ENCODE measurements at regions not wholly inside any gene's neighbourhood (a gene's known extent, or its start where the extent isn't known, plus 50 kb on each side); places are given as distances from the start of the nearest gene placed in this dataset.
"Not testable (repeated sequence)": the region's sequence is repeated elsewhere in the genome, so short reads cannot be mapped to it uniquely, and the experiment has no call there.

- no peak for ATAC-seq (ENCODE audit: low read depth)
- H3K9me3 Mint-ChIP-seq: peaks cover 3% of the 10 kb centered on the region
Measured at GRCh38 chr10:65765006-65765541, 1160.8 kb upstream of the LRRTM3 start.

GRCh38 chr10:65769828-65770227 is 1156.0 kb upstream of the LRRTM3 start:
- no peak overlapping the region for H3K27ac Mint-ChIP-seq
- no peaks in the 10 kb centered on the region for H3K4me1 Mint-ChIP-seq
- ATAC-seq (ENCODE audit: low read depth) (no peak), DNase-seq (ENCODE audit: low spot score in 2 of 2) (no peak)
- no peak overlapping the region for H3K4me3 Mint-ChIP-seq
- H3K9me3 Mint-ChIP-seq: peaks cover 8% of the 10 kb centered on the region
- H3K36me3 Mint-ChIP-seq: no peaks in the 10 kb centered on the region
- H3K27me3 Mint-ChIP-seq: no peaks in the 10 kb centered on the region

More at GRCh38 chr10:65765006-65765541, 1160.8 kb upstream of the LRRTM3 start:
- Mint-ChIP-seq H3K27me3 (no peaks in the 10 kb centered on the region), H3K4me3 (no peak overlapping the region), H3K27ac (no peak overlapping the region), H3K4me1 (no peaks in the 10 kb centered on the region), H3K36me3 (no peaks in the 10 kb centered on the region)
- DNase-seq (ENCODE audit: low spot score in 2 of 2): no peak

DNA sequence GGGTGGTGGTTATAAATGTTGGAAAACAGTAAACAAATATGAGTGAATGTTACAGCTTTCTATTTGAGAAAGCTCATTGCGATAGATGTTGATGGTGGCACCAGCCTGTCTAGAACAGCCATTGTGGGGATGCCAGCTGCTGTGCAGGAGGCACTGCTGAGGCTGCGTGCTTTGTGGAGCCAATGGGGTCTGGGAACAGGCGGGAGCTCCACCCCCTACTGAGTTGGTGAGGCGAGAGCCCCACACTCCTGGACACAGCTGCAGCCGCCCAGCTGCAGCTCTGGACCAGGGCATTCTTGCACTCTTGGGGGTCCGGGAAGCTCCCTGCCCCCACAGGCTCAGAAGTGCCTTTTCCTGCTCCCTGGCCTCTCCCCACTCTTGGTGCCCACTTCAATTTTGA is 1147.1 kb upstream of the LRRTM3 start:
- DNase-seq (ENCODE audit: low spot score in 2 of 2) (no peak), ATAC-seq (ENCODE audit: low read depth) (no peak)
- Mint-ChIP-seq H3K9me3 (peaks cover 2% of the 10 kb centered on the region), H3K36me3 (no peaks in the 10 kb centered on the region), H3K27me3 (no peaks in the 10 kb centered on the region), H3K4me3 (no peak overlapping the region), H3K4me1 (no peaks in the 10 kb centered on the region), H3K27ac (no peak overlapping the region)

- no peaks in the 10 kb centered on the region for H3K36me3 Mint-ChIP-seq
- no peaks in the 10 kb centered on the region for H3K27me3 Mint-ChIP-seq
- no peaks in the 10 kb centered on the region for H3K9me3 Mint-ChIP-seq
- no peak overlapping the region for H3K27ac Mint-ChIP-seq
- ATAC-seq (ENCODE audit: low read depth): no peak
- H3K4me1 Mint-ChIP-seq: no peaks in the 10 kb centered on the region
- DNase-seq (ENCODE audit: low spot score in 2 of 2): no peak
- H3K4me3 Mint-ChIP-seq: no peak overlapping the region
Measured at GRCh38 chr10:65779985-65780384, 1145.9 kb upstream of the LRRTM3 start.

GRCh38 chr10:65786279-65786678 is 1139.6 kb upstream of the LRRTM3 start:
- H3K4me1 Mint-ChIP-seq: no peaks in the 10 kb centered on the region
- H3K9me3 Mint-ChIP-seq: no peaks in the 10 kb centered on the region
- no peak overlapping the region for H3K4me3 Mint-ChIP-seq

GRCh38 chr10:65787571-65787970 is 1138.3 kb upstream of the LRRTM3 start:
- ATAC-seq (ENCODE audit: low read depth) (no peak), DNase-seq (ENCODE audit: low spot score in 2 of 2) (no peak)
- Mint-ChIP-seq H3K4me1 (no peaks in the 10 kb centered on the region), H3K27ac (no peak overlapping the region), H3K27me3 (no peaks in the 10 kb centered on the region), H3K9me3 (no peaks in the 10 kb centered on the region), H3K4me3 (no peak overlapping the region), H3K36me3 (no peaks in the 10 kb centered on the region)

More at GRCh38 chr10:65786279-65786678, 1139.6 kb upstream of the LRRTM3 start:
- H3K36me3 Mint-ChIP-seq: no peaks in the 10 kb centered on the region
- no peak for DNase-seq (ENCODE audit: low spot score in 2 of 2)
- H3K27ac Mint-ChIP-seq: no peak overlapping the region
- no peak for ATAC-seq (ENCODE audit: low read depth)
- no peaks in the 10 kb centered on the region for H3K27me3 Mint-ChIP-seq

GRCh38 chr10:65788271-65788670 is 1137.6 kb upstream of the LRRTM3 start:
- DNase-seq (ENCODE audit: low spot score in 2 of 2) (no peak), ATAC-seq (ENCODE audit: low read depth) (no peak)
- no peaks in the 10 kb centered on the region for H3K9me3 Mint-ChIP-seq
- no peaks in the 10 kb centered on the region for H3K36me3 Mint-ChIP-seq
- no peaks in the 10 kb centered on the region for H3K4me1 Mint-ChIP-seq
- H3K4me3 Mint-ChIP-seq: no peak overlapping the region
- H3K27me3 Mint-ChIP-seq: no peaks in the 10 kb centered on the region
- H3K27ac Mint-ChIP-seq: no peak overlapping the region

DNA sequence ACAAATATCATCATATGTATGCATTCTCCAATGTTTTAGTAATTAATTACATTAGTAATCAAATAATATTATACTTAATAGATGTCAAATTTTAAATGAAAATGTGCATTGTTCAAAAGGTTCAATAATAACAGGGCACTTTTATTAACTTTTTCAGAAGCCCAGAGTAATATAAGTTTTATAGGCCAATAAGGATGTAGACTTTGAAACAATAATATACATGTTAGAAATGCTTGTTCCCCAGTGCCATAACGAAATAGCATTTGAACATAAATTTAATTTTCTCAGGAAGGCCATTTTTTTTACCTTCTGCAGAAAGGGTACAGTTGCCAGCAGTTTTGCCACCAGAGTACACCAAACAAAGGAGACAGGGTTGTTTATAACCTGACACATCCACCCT is 1133.9 kb upstream of the LRRTM3 start:
- Mint-ChIP-seq H3K9me3 (no peaks in the 10 kb centered on the region), H3K36me3 (no peaks in the 10 kb centered on the region), H3K27ac (no peak overlapping the region), H3K4me3 (no peak overlapping the region), H3K27me3 (no peaks in the 10 kb centered on the region), H3K4me1 (no peaks in the 10 kb centered on the region)
- ATAC-seq (ENCODE audit: low read depth): no peak
- DNase-seq (ENCODE audit: low spot score in 2 of 2): no peak

GRCh38 chr10:65793738-65794425 is 1132.0 kb upstream of the LRRTM3 start:
- ATAC-seq (ENCODE audit: low read depth) (no peak), DNase-seq (ENCODE audit: low spot score in 2 of 2) (no peak)
- Mint-ChIP-seq H3K27me3 (no peaks in the 10 kb centered on the region), H3K4me1 (no peaks in the 10 kb centered on the region), H3K27ac (no peak overlapping the region), H3K36me3 (no peaks in the 10 kb centered on the region), H3K4me3 (no peak overlapping the region), H3K9me3 (no peaks in the 10 kb centered on the region)

- H3K27ac Mint-ChIP-seq; H3K4me1 Mint-ChIP-seq; H3K36me3 Mint-ChIP-seq; H3K9me3 Mint-ChIP-seq; H3K4me3 Mint-ChIP-seq; ATAC-seq (ENCODE audit: low read depth); DNase-seq (ENCODE audit: low spot score in 2 of 2); H3K27me3 Mint-ChIP-seq: not testable (repeated sequence)
Measured at GRCh38 chr10:65794861-65795260, 1131.0 kb upstream of the LRRTM3 start.

DNA sequence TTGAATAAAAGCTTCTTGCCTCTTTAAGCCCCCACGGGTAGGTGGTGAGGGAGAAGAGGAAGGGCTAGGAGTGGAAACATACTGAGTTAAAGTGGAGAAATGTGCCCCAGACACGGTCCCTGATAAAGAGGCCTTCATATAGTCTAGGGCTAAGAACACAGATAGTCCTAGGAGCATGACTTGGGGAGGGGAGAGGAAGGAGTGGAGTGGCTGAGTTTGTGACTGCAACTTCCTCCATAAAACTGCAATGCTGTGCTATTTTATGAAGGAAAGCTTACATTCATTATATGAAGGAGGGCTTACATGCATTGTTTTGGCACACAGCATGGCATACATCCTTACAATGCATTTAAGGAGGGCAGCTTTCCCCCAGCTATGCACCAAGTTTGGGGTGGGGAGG is 1129.4 kb upstream of the LRRTM3 start:
- Mint-ChIP-seq H3K27ac (no peak overlapping the region), H3K4me3 (no peak overlapping the region), H3K27me3 (no peaks in the 10 kb centered on the region), H3K36me3 (no peaks in the 10 kb centered on the region), H3K4me1 (no peaks in the 10 kb centered on the region), H3K9me3 (no peaks in the 10 kb centered on the region)
- no peak for DNase-seq (ENCODE audit: low spot score in 2 of 2)
- no peak for ATAC-seq (ENCODE audit: low read depth)

GRCh38 chr10:65798133-65798532 is 1127.7 kb upstream of the LRRTM3 start:
- Mint-ChIP-seq H3K9me3 (peaks cover 1% of the 10 kb centered on the region), H3K4me1 (no peaks in the 10 kb centered on the region), H3K36me3 (no peaks in the 10 kb centered on the region), H3K27ac (no peak overlapping the region), H3K27me3 (no peaks in the 10 kb centered on the region), H3K4me3 (no peak overlapping the region)
- DNase-seq (ENCODE audit: low spot score in 2 of 2): no peak
- no peak for ATAC-seq (ENCODE audit: low read depth)

GRCh38 chr10:65802391-65802790 is 1123.4 kb upstream of the LRRTM3 start:
- ATAC-seq (ENCODE audit: low read depth) (no peak), DNase-seq (ENCODE audit: low spot score in 2 of 2) (no peak)
- no peaks in the 10 kb centered on the region for H3K27me3 Mint-ChIP-seq
- no peak overlapping the region for H3K4me3 Mint-ChIP-seq
- H3K4me1 Mint-ChIP-seq: no peaks in the 10 kb centered on the region
- H3K27ac Mint-ChIP-seq: no peak overlapping the region
- H3K36me3 Mint-ChIP-seq: no peaks in the 10 kb centered on the region
- H3K9me3 Mint-ChIP-seq: peaks cover 1% of the 10 kb centered on the region

GRCh38 chr10:65805511-65805910 is 1120.3 kb upstream of the LRRTM3 start:
- peaks cover 3% of the 10 kb centered on the region for H3K9me3 Mint-ChIP-seq
- no peak overlapping the region for H3K4me3 Mint-ChIP-seq
- ATAC-seq (ENCODE audit: low read depth): no peak
- no peak for DNase-seq (ENCODE audit: low spot score in 2 of 2)
- no peaks in the 10 kb centered on the region for H3K36me3 Mint-ChIP-seq
- H3K27ac Mint-ChIP-seq: no peak overlapping the region
- H3K27me3 Mint-ChIP-seq: no peaks in the 10 kb centered on the region
- no peaks in the 10 kb centered on the region for H3K4me1 Mint-ChIP-seq

GRCh38 chr10:65805993-65806392 is 1119.8 kb upstream of the LRRTM3 start:
- no peak overlapping the region for H3K27ac Mint-ChIP-seq
- H3K4me3 Mint-ChIP-seq: no peak overlapping the region
- DNase-seq (ENCODE audit: low spot score in 2 of 2) (no peak), ATAC-seq (ENCODE audit: low read depth) (no peak)
- no peaks in the 10 kb centered on the region for H3K36me3 Mint-ChIP-seq
- peaks cover 3% of the 10 kb centered on the region for H3K9me3 Mint-ChIP-seq
- H3K27me3 Mint-ChIP-seq: no peaks in the 10 kb centered on the region
- no peaks in the 10 kb centered on the region for H3K4me1 Mint-ChIP-seq
